ENCODE measurements at regions not wholly inside any gene's neighbourhood (a gene's known extent, or its start where the extent isn't known, plus 50 kb on each side); places are given as distances from the start of the nearest gene placed in this dataset.

GRCh38 chr5:159406571-159406970 lies 76.3 kb upstream of the IL12B start:
- no peaks in the 10 kb centered on the region for H3K36me3 ChIP-seq (ENCODE audit: control insufficient read depth in 2 of 2, insufficient read depth in 2 of 2, low read length in 2 of 2)
- H3K4me3 ChIP-seq (ENCODE audit: low read length in 2 of 2), result no peak overlapping the region
- no peaks in the 10 kb centered on the region for H3K27me3 ChIP-seq (ENCODE audit: control insufficient read depth in 1 of 2, insufficient read depth in 2 of 2, low read length in 2 of 2)
- no peak overlapping the region for H3K9ac ChIP-seq (ENCODE audit: low read length in 2 of 2)
- H3K9me3 ChIP-seq (ENCODE audit: control insufficient read depth in 2 of 2, low read length in 2 of 2), result no peaks in the 10 kb centered on the region
- no peak overlapping the region for H3K27ac ChIP-seq (ENCODE audit: low read length)
- H3K4me1 ChIP-seq (ENCODE audit: control insufficient read depth, insufficient read depth, low read length), result no peaks in the 10 kb centered on the region

GRCh38 chr5:159409801-159410200 lies 79.5 kb upstream of the IL12B start:
- Histone ChIP-seq H3K4me1 (ENCODE audit: control insufficient read depth, insufficient read depth, low read length) (no peaks in the 10 kb centered on the region), H3K36me3 (ENCODE audit: control insufficient read depth in 2 of 2, insufficient read depth in 2 of 2, low read length in 2 of 2) (no peaks in the 10 kb centered on the region), H3K9me3 (ENCODE audit: control insufficient read depth in 2 of 2, low read length in 2 of 2) (no peaks in the 10 kb centered on the region), H3K9ac (ENCODE audit: low read length in 2 of 2) (no peak overlapping the region), H3K27me3 (ENCODE audit: control insufficient read depth in 1 of 2, insufficient read depth in 2 of 2, low read length in 2 of 2) (no peaks in the 10 kb centered on the region), H3K27ac (ENCODE audit: low read length) (no peak overlapping the region), H3K4me3 (ENCODE audit: low read length in 2 of 2) (no peak overlapping the region)

GRCh38 chr5:159410480-159410879 lies 80.2 kb upstream of the IL12B start:
- Histone ChIP-seq H3K4me1 (ENCODE audit: control insufficient read depth, insufficient read depth, low read length) (no peaks in the 10 kb centered on the region), H3K9ac (ENCODE audit: low read length in 2 of 2) (no peak overlapping the region), H3K4me3 (ENCODE audit: low read length in 2 of 2) (no peak overlapping the region), H3K27ac (ENCODE audit: low read length) (no peak overlapping the region), H3K9me3 (ENCODE audit: control insufficient read depth in 2 of 2, low read length in 2 of 2) (no peaks in the 10 kb centered on the region), H3K27me3 (ENCODE audit: control insufficient read depth in 1 of 2, insufficient read depth in 2 of 2, low read length in 2 of 2) (no peaks in the 10 kb centered on the region), H3K36me3 (ENCODE audit: control insufficient read depth in 2 of 2, insufficient read depth in 2 of 2, low read length in 2 of 2) (no peaks in the 10 kb centered on the region)

- no peaks in the 10 kb centered on the region for H3K4me1 ChIP-seq (ENCODE audit: control insufficient read depth, insufficient read depth, low read length)
- no peak overlapping the region for H3K4me3 ChIP-seq (ENCODE audit: low read length in 2 of 2)
- H3K36me3 ChIP-seq (ENCODE audit: control insufficient read depth in 2 of 2, insufficient read depth in 2 of 2, low read length in 2 of 2), result no peaks in the 10 kb centered on the region
- no peaks in the 10 kb centered on the region for H3K9me3 ChIP-seq (ENCODE audit: control insufficient read depth in 2 of 2, low read length in 2 of 2)
- H3K27me3 ChIP-seq (ENCODE audit: control insufficient read depth in 1 of 2, insufficient read depth in 2 of 2, low read length in 2 of 2), result no peaks in the 10 kb centered on the region
- H3K9ac ChIP-seq (ENCODE audit: low read length in 2 of 2), result no peak overlapping the region
- no peak overlapping the region for H3K27ac ChIP-seq (ENCODE audit: low read length)
These were observed 80.8 kb upstream of the IL12B start for GRCh38 chr5:159411115-159411514.

- Histone ChIP-seq H3K36me3 (ENCODE audit: control insufficient read depth in 2 of 2, insufficient read depth in 2 of 2, low read length in 2 of 2) (no peaks in the 10 kb centered on the region), H3K9ac (ENCODE audit: low read length in 2 of 2) (no peak overlapping the region), H3K27ac (ENCODE audit: low read length) (no peak overlapping the region), H3K4me1 (ENCODE audit: control insufficient read depth, insufficient read depth, low read length) (no peaks in the 10 kb centered on the region), H3K4me3 (ENCODE audit: low read length in 2 of 2) (no peak overlapping the region), H3K27me3 (ENCODE audit: control insufficient read depth in 1 of 2, insufficient read depth in 2 of 2, low read length in 2 of 2) (no peaks in the 10 kb centered on the region), H3K9me3 (ENCODE audit: control insufficient read depth in 2 of 2, low read length in 2 of 2) (no peaks in the 10 kb centered on the region)
These were observed 82.2 kb upstream of the IL12B start for GRCh38 chr5:159412284-159413046.

- H3K9me3 ChIP-seq (ENCODE audit: control insufficient read depth in 2 of 2, low read length in 2 of 2), result no peaks in the 10 kb centered on the region
- no peaks in the 10 kb centered on the region for H3K4me1 ChIP-seq (ENCODE audit: control insufficient read depth, insufficient read depth, low read length)
- H3K36me3 ChIP-seq (ENCODE audit: control insufficient read depth in 2 of 2, insufficient read depth in 2 of 2, low read length in 2 of 2), result no peaks in the 10 kb centered on the region
- no peaks in the 10 kb centered on the region for H3K27me3 ChIP-seq (ENCODE audit: control insufficient read depth in 1 of 2, insufficient read depth in 2 of 2, low read length in 2 of 2)
- H3K4me3 ChIP-seq (ENCODE audit: low read length in 2 of 2), result no peak overlapping the region
- no peak overlapping the region for H3K27ac ChIP-seq (ENCODE audit: low read length)
- no peak overlapping the region for H3K9ac ChIP-seq (ENCODE audit: low read length in 2 of 2)
These were observed 83.7 kb upstream of the IL12B start for GRCh38 chr5:159414021-159414420.

- Histone ChIP-seq H3K27ac (ENCODE audit: low read length) (no peak overlapping the region), H3K4me3 (ENCODE audit: low read length in 2 of 2) (peak overlapping the region; percentile 15 to 32), H3K9me3 (ENCODE audit: control insufficient read depth in 2 of 2, low read length in 2 of 2) (no peaks in the 10 kb centered on the region), H3K36me3 (ENCODE audit: control insufficient read depth in 2 of 2, insufficient read depth in 2 of 2, low read length in 2 of 2) (no peaks in the 10 kb centered on the region), H3K9ac (ENCODE audit: low read length in 2 of 2) (no peak overlapping the region), H3K4me1 (ENCODE audit: control insufficient read depth, insufficient read depth, low read length) (no peaks in the 10 kb centered on the region), H3K27me3 (ENCODE audit: control insufficient read depth in 1 of 2, insufficient read depth in 2 of 2, low read length in 2 of 2) (no peaks in the 10 kb centered on the region)
These were observed 85.1 kb upstream of the IL12B start for GRCh38 chr5:159415301-159415937.

- H3K27me3 ChIP-seq (ENCODE audit: control insufficient read depth in 1 of 2, insufficient read depth in 2 of 2, low read length in 2 of 2), result no peaks in the 10 kb centered on the region
- no peaks in the 10 kb centered on the region for H3K9me3 ChIP-seq (ENCODE audit: control insufficient read depth in 2 of 2, low read length in 2 of 2)
These were observed 86.2 kb upstream of the IL12B start for GRCh38 chr5:159416438-159416837.

GRCh38 chr5:159417170-159417569 lies 86.9 kb upstream of the IL12B start:
- no peak overlapping the region for H3K4me3 ChIP-seq (ENCODE audit: low read length in 2 of 2)
- no peaks in the 10 kb centered on the region for H3K9me3 ChIP-seq (ENCODE audit: control insufficient read depth in 2 of 2, low read length in 2 of 2)

More at GRCh38 chr5:159416438-159416837, 86.2 kb upstream of the IL12B start:
- no peaks in the 10 kb centered on the region for H3K4me1 ChIP-seq (ENCODE audit: control insufficient read depth, insufficient read depth, low read length)
- no peak overlapping the region for H3K27ac ChIP-seq (ENCODE audit: low read length)
- no peaks in the 10 kb centered on the region for H3K36me3 ChIP-seq (ENCODE audit: control insufficient read depth in 2 of 2, insufficient read depth in 2 of 2, low read length in 2 of 2)
- H3K4me3 ChIP-seq (ENCODE audit: low read length in 2 of 2), result no peak overlapping the region
- H3K9ac ChIP-seq (ENCODE audit: low read length in 2 of 2), result no peak overlapping the region

GRCh38 chr5:159419576-159419975 lies 89.3 kb upstream of the IL12B start:
- Histone ChIP-seq H3K9ac (ENCODE audit: low read length in 2 of 2) (no peak overlapping the region), H3K9me3 (ENCODE audit: control insufficient read depth in 2 of 2, low read length in 2 of 2) (no peaks in the 10 kb centered on the region), H3K36me3 (ENCODE audit: control insufficient read depth in 2 of 2, insufficient read depth in 2 of 2, low read length in 2 of 2) (no peaks in the 10 kb centered on the region), H3K4me1 (ENCODE audit: control insufficient read depth, insufficient read depth, low read length) (no peaks in the 10 kb centered on the region), H3K27me3 (ENCODE audit: control insufficient read depth in 1 of 2, insufficient read depth in 2 of 2, low read length in 2 of 2) (no peaks in the 10 kb centered on the region), H3K27ac (ENCODE audit: low read length) (no peak overlapping the region), H3K4me3 (ENCODE audit: low read length in 2 of 2) (no peak overlapping the region)

More at GRCh38 chr5:159417170-159417569, 86.9 kb upstream of the IL12B start:
- no peaks in the 10 kb centered on the region for H3K27me3 ChIP-seq (ENCODE audit: control insufficient read depth in 1 of 2, insufficient read depth in 2 of 2, low read length in 2 of 2)
- H3K9ac ChIP-seq (ENCODE audit: low read length in 2 of 2), result no peak overlapping the region
- H3K27ac ChIP-seq (ENCODE audit: low read length), result no peak overlapping the region
- no peaks in the 10 kb centered on the region for H3K36me3 ChIP-seq (ENCODE audit: control insufficient read depth in 2 of 2, insufficient read depth in 2 of 2, low read length in 2 of 2)
- no peaks in the 10 kb centered on the region for H3K4me1 ChIP-seq (ENCODE audit: control insufficient read depth, insufficient read depth, low read length)

GRCh38 chr5:159420940-159421339 lies 90.7 kb upstream of the IL12B start:
- no peak overlapping the region for H3K27ac ChIP-seq (ENCODE audit: low read length)
- H3K9ac ChIP-seq (ENCODE audit: low read length in 2 of 2), result no peak overlapping the region
- no peaks in the 10 kb centered on the region for H3K9me3 ChIP-seq (ENCODE audit: control insufficient read depth in 2 of 2, low read length in 2 of 2)
- no peaks in the 10 kb centered on the region for H3K27me3 ChIP-seq (ENCODE audit: control insufficient read depth in 1 of 2, insufficient read depth in 2 of 2, low read length in 2 of 2)
- no peak overlapping the region for H3K4me3 ChIP-seq (ENCODE audit: low read length in 2 of 2)
- H3K36me3 ChIP-seq (ENCODE audit: control insufficient read depth in 2 of 2, insufficient read depth in 2 of 2, low read length in 2 of 2), result no peaks in the 10 kb centered on the region
- no peaks in the 10 kb centered on the region for H3K4me1 ChIP-seq (ENCODE audit: control insufficient read depth, insufficient read depth, low read length)

All from stomach smooth muscle (tissue), 2 donors.